ENCODE measurements at regions not wholly inside any gene's neighbourhood (a gene's known extent, or its start where the extent isn't known, plus 50 kb on each side); places are given as distances from the start of the nearest gene placed in this dataset.

DNA sequence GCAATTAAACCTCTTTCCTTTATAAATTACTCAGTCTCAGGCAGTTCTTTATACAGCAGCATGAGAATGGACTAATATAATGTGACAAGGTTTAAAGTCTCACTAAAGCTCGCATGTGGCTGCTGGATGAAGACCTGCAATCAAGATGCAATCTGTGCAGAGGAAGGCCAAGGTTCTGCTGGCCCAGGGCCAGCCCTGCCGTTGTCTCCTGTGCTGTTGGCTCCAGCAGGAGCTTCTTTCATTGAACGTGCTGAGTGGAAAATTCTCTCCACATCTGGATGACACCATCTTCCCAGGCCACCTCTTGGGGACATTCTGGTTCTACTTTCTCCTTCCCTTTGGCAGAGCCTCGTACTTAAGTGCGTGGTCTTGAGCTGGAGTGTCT is 742.2 kb downstream of the VRK1 start:
- no peak for TF ChIP-seq FOS (IDR thresholded peaks at IDR 0.05; ENCODE audit: borderline replicate concordance, insufficient read depth, low read length)
- no peak for TF ChIP-seq POLR2A (IDR thresholded peaks at IDR 0.05; ENCODE audit: low read depth, low read length)
- no peak for TF ChIP-seq CTCF (IDR thresholded peaks at IDR 0.05; ENCODE audit: extremely low read depth in 1 of 2, insufficient read depth in 1 of 2, low read depth in 1 of 2, low read length in 2 of 2)
- TF ChIP-seq, protein P1, sequence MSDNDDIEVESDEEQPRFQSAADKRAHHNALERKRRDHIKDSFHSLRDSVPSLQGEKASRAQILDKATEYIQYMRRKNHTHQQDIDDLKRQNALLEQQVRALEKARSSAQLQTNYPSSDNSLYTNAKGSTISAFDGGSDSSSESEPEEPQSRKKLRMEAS (IDR thresholded peaks at IDR 0.05; ENCODE audit: insufficient read depth, insufficient read length): no peak
- TF ChIP-seq EZH2 (IDR thresholded peaks at IDR 0.05; ENCODE audit: borderline replicate concordance, low read depth, low read length, severe bottlenecking): no peak
- no peak for TF ChIP-seq POLR2AphosphoS5 (IDR thresholded peaks at IDR 0.05; ENCODE audit: insufficient read depth, low read depth, low read length)
